ENCODE measurements at regions not wholly inside any gene's neighbourhood (a gene's known extent, or its start where the extent isn't known, plus 50 kb on each side); places are given as distances from the start of the nearest gene placed in this dataset.

GRCh38 chr11:112508750-112509149 is 248.1 kb upstream of the PLET1 start:
- Histone ChIP-seq H3K27ac (ENCODE audit: low read depth, low read length) (no peak overlapping the region), H3K36me3 (ENCODE audit: control insufficient read depth, insufficient read depth, low read length) (no peaks in the 10 kb centered on the region), H3K9ac (ENCODE audit: low read depth, low read length) (no peak overlapping the region), H3K4me3 (ENCODE audit: low read depth, low read length) (no peak overlapping the region), H3K9me3 (ENCODE audit: control insufficient read depth, insufficient read depth, low read length) (no peaks in the 10 kb centered on the region), H3K4me1 (ENCODE audit: control insufficient read depth, insufficient read depth, low read length) (no peaks in the 10 kb centered on the region), H3K27me3 (ENCODE audit: control insufficient read depth, insufficient read depth, low read length) (no peaks in the 10 kb centered on the region)

GRCh38 chr11:112509300-112509699 is 248.6 kb upstream of the PLET1 start:
- no peaks in the 10 kb centered on the region for H3K4me1 ChIP-seq (ENCODE audit: control insufficient read depth, insufficient read depth, low read length)
- no peaks in the 10 kb centered on the region for H3K27me3 ChIP-seq (ENCODE audit: control insufficient read depth, insufficient read depth, low read length)
- H3K36me3 ChIP-seq (ENCODE audit: control insufficient read depth, insufficient read depth, low read length) = no peaks in the 10 kb centered on the region
- H3K27ac ChIP-seq (ENCODE audit: low read depth, low read length) = no peak overlapping the region
- H3K9ac ChIP-seq (ENCODE audit: low read depth, low read length) = no peak overlapping the region
- H3K9me3 ChIP-seq (ENCODE audit: control insufficient read depth, insufficient read depth, low read length) = no peaks in the 10 kb centered on the region
- H3K4me3 ChIP-seq (ENCODE audit: low read depth, low read length) = no peak overlapping the region

- H3K36me3 ChIP-seq (ENCODE audit: control insufficient read depth, insufficient read depth, low read length) = no peaks in the 10 kb centered on the region
- H3K9me3 ChIP-seq (ENCODE audit: control insufficient read depth, insufficient read depth, low read length) = no peaks in the 10 kb centered on the region
- no peak overlapping the region for H3K9ac ChIP-seq (ENCODE audit: low read depth, low read length)
- no peak overlapping the region for H3K4me3 ChIP-seq (ENCODE audit: low read depth, low read length)
- no peaks in the 10 kb centered on the region for H3K27me3 ChIP-seq (ENCODE audit: control insufficient read depth, insufficient read depth, low read length)
- no peak overlapping the region for H3K27ac ChIP-seq (ENCODE audit: low read depth, low read length)
- H3K4me1 ChIP-seq (ENCODE audit: control insufficient read depth, insufficient read depth, low read length) = no peaks in the 10 kb centered on the region
Measured at GRCh38 chr11:112511271-112511670, 250.6 kb upstream of the PLET1 start.

DNA sequence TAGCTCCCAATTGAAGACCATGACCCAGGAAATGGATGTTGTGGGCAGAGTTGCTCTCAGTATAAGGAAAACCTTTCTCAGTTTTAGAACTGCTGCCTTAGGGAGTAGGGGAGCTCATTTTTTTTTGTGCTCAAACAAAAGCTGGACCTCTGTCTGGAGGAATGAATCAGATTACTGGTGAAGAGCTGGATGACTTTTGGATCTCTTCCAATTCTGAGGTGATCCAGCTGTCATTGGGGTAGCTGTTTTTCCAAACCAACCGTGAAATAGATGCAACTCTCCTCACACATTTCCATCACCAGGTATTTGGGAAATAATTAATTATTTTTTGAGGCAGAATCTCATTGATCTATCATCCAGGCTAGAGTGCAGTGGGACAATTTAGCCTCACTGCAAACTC is 251.3 kb upstream of the PLET1 start:
- Histone ChIP-seq H3K36me3 (ENCODE audit: control insufficient read depth, insufficient read depth, low read length) (no peaks in the 10 kb centered on the region), H3K4me3 (ENCODE audit: low read depth, low read length) (no peak overlapping the region), H3K9me3 (ENCODE audit: control insufficient read depth, insufficient read depth, low read length) (no peaks in the 10 kb centered on the region), H3K9ac (ENCODE audit: low read depth, low read length) (no peak overlapping the region), H3K27ac (ENCODE audit: low read depth, low read length) (no peak overlapping the region), H3K27me3 (ENCODE audit: control insufficient read depth, insufficient read depth, low read length) (no peaks in the 10 kb centered on the region), H3K4me1 (ENCODE audit: control insufficient read depth, insufficient read depth, low read length) (no peaks in the 10 kb centered on the region)

GRCh38 chr11:112513417-112513816 is 252.8 kb upstream of the PLET1 start:
- Histone ChIP-seq H3K4me3 (ENCODE audit: low read depth, low read length) (no peak overlapping the region), H3K36me3 (ENCODE audit: control insufficient read depth, insufficient read depth, low read length) (no peaks in the 10 kb centered on the region), H3K9me3 (ENCODE audit: control insufficient read depth, insufficient read depth, low read length) (no peaks in the 10 kb centered on the region), H3K27me3 (ENCODE audit: control insufficient read depth, insufficient read depth, low read length) (no peaks in the 10 kb centered on the region), H3K4me1 (ENCODE audit: control insufficient read depth, insufficient read depth, low read length) (no peaks in the 10 kb centered on the region), H3K9ac (ENCODE audit: low read depth, low read length) (no peak overlapping the region), H3K27ac (ENCODE audit: low read depth, low read length) (no peak overlapping the region)

DNA sequence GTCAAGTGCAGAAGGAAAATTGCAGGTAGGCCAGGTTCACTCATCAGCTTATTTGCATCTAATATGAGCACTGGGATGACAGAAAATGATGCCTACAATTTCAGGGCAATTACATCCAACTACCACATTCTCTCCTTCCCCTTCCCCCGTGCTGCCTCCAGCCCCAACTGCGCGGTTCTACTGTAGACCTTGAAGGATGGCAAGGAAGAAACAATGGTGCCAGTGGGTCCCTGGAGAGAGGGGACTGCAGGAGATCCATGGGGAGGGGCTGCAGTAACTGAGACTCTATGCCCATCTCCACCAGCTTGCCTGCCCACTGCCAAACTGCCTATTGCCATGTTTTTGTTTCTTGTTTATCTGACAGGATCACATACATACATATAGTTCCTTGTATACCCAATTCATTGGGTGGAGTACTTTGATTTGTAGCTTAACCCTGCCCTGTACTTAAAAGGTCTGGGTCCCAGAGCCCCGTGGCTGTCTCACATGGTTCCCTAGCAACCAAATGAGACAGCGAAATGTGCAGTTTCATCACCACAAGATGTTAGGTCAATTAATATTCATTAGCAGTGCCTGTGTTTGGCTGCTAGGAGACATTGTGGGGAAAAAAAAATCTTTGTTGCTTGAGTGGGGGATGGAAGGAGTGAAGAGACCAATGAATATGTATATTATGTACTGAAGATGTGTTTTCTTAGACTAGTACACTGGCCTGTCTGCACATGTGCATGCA is 253.5 kb upstream of the PLET1 start:
- Histone ChIP-seq H3K9ac (ENCODE audit: low read depth, low read length) (no peak overlapping the region), H3K27ac (ENCODE audit: low read depth, low read length) (no peak overlapping the region), H3K27me3 (ENCODE audit: control insufficient read depth, insufficient read depth, low read length) (no peaks in the 10 kb centered on the region), H3K36me3 (ENCODE audit: control insufficient read depth, insufficient read depth, low read length) (no peaks in the 10 kb centered on the region), H3K4me1 (ENCODE audit: control insufficient read depth, insufficient read depth, low read length) (no peaks in the 10 kb centered on the region), H3K4me3 (ENCODE audit: low read depth, low read length) (no peak overlapping the region), H3K9me3 (ENCODE audit: control insufficient read depth, insufficient read depth, low read length) (no peaks in the 10 kb centered on the region)

- no peak overlapping the region for H3K4me3 ChIP-seq (ENCODE audit: low read depth, low read length)
- no peak overlapping the region for H3K9ac ChIP-seq (ENCODE audit: low read depth, low read length)
- H3K36me3 ChIP-seq (ENCODE audit: control insufficient read depth, insufficient read depth, low read length) = no peaks in the 10 kb centered on the region
- H3K9me3 ChIP-seq (ENCODE audit: control insufficient read depth, insufficient read depth, low read length) = no peaks in the 10 kb centered on the region
- no peaks in the 10 kb centered on the region for H3K4me1 ChIP-seq (ENCODE audit: control insufficient read depth, insufficient read depth, low read length)
- H3K27me3 ChIP-seq (ENCODE audit: control insufficient read depth, insufficient read depth, low read length) = no peaks in the 10 kb centered on the region
- H3K27ac ChIP-seq (ENCODE audit: low read depth, low read length) = no peak overlapping the region
Measured at GRCh38 chr11:112516261-112516660, 255.6 kb upstream of the PLET1 start.

GRCh38 chr11:112516755-112517154 is 256.1 kb upstream of the PLET1 start:
- Histone ChIP-seq H3K9ac (ENCODE audit: low read depth, low read length) (no peak overlapping the region), H3K9me3 (ENCODE audit: control insufficient read depth, insufficient read depth, low read length) (no peaks in the 10 kb centered on the region), H3K27ac (ENCODE audit: low read depth, low read length) (no peak overlapping the region), H3K4me1 (ENCODE audit: control insufficient read depth, insufficient read depth, low read length) (no peaks in the 10 kb centered on the region), H3K4me3 (ENCODE audit: low read depth, low read length) (no peak overlapping the region), H3K27me3 (ENCODE audit: control insufficient read depth, insufficient read depth, low read length) (no peaks in the 10 kb centered on the region), H3K36me3 (ENCODE audit: control insufficient read depth, insufficient read depth, low read length) (no peaks in the 10 kb centered on the region)

DNA sequence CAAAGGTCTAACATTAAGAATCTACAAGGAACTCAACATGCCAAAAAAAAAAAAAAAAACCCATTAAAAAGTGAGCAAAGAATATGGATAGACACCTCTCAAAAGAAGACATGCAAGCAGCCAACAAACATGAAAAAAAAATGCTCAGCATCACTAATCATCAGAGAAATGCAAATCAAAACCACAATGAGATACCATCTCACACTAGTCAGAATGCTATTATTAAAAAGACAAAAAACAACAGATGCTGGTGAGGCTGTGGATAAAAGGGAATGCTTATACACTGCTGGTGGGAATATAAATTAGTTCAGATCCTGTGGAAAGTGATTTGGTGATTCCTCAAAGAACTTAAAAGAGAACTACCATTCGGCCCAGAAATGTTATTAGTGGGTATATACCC is 257.7 kb upstream of the PLET1 start:
- no peaks in the 10 kb centered on the region for H3K9me3 ChIP-seq (ENCODE audit: control insufficient read depth, insufficient read depth, low read length)
- no peak overlapping the region for H3K9ac ChIP-seq (ENCODE audit: low read depth, low read length)
- H3K27me3 ChIP-seq (ENCODE audit: control insufficient read depth, insufficient read depth, low read length) = no peaks in the 10 kb centered on the region
- H3K36me3 ChIP-seq (ENCODE audit: control insufficient read depth, insufficient read depth, low read length) = no peaks in the 10 kb centered on the region
- no peak overlapping the region for H3K4me3 ChIP-seq (ENCODE audit: low read depth, low read length)
- no peak overlapping the region for H3K27ac ChIP-seq (ENCODE audit: low read depth, low read length)
- 0 out of 2 replicates have a peak, but pooled peaks cover under 1% of the 10 kb centered on the region for H3K4me1 ChIP-seq (ENCODE audit: control insufficient read depth, insufficient read depth, low read length)

DNA sequence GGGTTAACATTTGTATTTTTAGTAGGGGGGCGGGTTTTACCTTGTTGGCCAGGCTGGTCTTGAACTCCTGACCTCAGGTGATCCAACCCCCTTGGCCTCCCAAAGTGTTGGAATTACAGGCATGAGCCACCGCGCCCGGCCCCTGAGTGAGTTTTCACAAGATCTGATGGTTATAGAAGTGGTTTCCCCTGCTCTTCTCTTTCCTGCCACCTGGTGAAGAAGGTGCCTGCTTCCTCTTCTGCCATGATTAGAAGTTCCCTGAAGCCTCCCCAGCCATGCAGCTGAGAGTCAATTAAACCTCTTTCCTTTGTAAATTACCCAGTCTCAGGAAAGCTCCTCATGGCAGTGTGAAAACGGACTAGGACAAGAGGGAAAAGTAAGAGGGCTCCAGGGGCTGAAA is 259.1 kb upstream of the PLET1 start:
- H3K4me1 ChIP-seq (ENCODE audit: control insufficient read depth, insufficient read depth, low read length) = peaks cover 6% of the 10 kb centered on the region; the same call in 1 of the 2 replicates
- no peaks in the 10 kb centered on the region for H3K27me3 ChIP-seq (ENCODE audit: control insufficient read depth, insufficient read depth, low read length)
- H3K4me3 ChIP-seq (ENCODE audit: low read depth, low read length) = no peak overlapping the region
- H3K9ac ChIP-seq (ENCODE audit: low read depth, low read length) = no peak overlapping the region
- H3K9me3 ChIP-seq (ENCODE audit: control insufficient read depth, insufficient read depth, low read length) = no peaks in the 10 kb centered on the region
- H3K27ac ChIP-seq (ENCODE audit: low read depth, low read length) = no peak overlapping the region
- no peaks in the 10 kb centered on the region for H3K36me3 ChIP-seq (ENCODE audit: control insufficient read depth, insufficient read depth, low read length)

DNA sequence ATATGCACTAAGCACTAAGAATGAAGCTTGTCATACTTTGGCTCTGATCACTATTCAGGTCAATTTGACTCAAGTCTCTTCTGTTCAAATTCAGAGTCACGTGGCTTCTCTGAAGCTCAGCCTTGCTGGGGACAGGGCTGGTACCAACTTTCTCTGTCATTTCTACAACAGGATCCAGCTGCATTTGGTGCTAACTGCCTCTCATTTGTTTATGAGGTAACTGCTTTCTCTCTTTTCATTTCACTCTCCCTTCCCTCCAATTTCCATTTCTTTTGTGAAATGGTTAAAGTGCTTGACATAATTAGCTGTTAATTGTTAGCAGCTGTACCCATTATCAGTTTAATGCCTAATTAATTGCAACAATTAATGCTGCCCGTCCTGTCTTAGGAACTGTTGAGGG is 259.7 kb upstream of the PLET1 start:
- Histone ChIP-seq H3K4me3 (ENCODE audit: low read depth, low read length) (no peak overlapping the region), H3K27me3 (ENCODE audit: control insufficient read depth, insufficient read depth, low read length) (no peaks in the 10 kb centered on the region), H3K4me1 (ENCODE audit: control insufficient read depth, insufficient read depth, low read length) (peaks cover 6% of the 10 kb centered on the region; the same call in 1 of the 2 replicates), H3K9me3 (ENCODE audit: control insufficient read depth, insufficient read depth, low read length) (no peaks in the 10 kb centered on the region), H3K27ac (ENCODE audit: low read depth, low read length) (no peak overlapping the region), H3K36me3 (ENCODE audit: control insufficient read depth, insufficient read depth, low read length) (no peaks in the 10 kb centered on the region), H3K9ac (ENCODE audit: low read depth, low read length) (no peak overlapping the region)
